H1 (cell line): ENCODE measurements at regions not wholly inside any gene's neighbourhood (a gene's known extent, or its start where the extent isn't known, plus 50 kb on each side); places are given as distances from the start of the nearest gene placed in this dataset.

Experiments used
- CTCF ChIA-PET: fragments of 300-600 bp; sonication (Branson Sonifier 250); formaldehyde crosslinking; loops from one replicate; lab custom pipeline; 2021; ENCODE audit not compliant: partially characterized antibody; lab: Charles Lee
- POLR2A ChIA-PET: fragments of 300-600 bp; sonication (Branson Sonifier 250); formaldehyde crosslinking; loops from one replicate; lab custom pipeline; 2021; ENCODE audit warnings: inconsistent platforms; ENCODE audit not compliant: partially characterized antibody; lab: Charles Lee
- DNase-seq, 2 experiments: peaks; one replicate each; pipeline versions ENCODE4 v3.0.0 to v3.0.0-alpha.2; 2010 to 2022; ENCODE audit warnings: low spot score in 2 of 2, low read depth in 1 of 2, mixed read lengths in 1 of 2
- FAIRE-seq: peaks from 2 replicates; lab custom pipeline; 2011; peaks lifted over from hg19 to GRCh38; lab: Jason Lieb, UNC
- H2AFZ ChIP-seq: 2 replicates; pipeline ENCODE4 v1.8.1; 2012; ENCODE audit warnings: low read length, inconsistent platforms
- H2AK5ac ChIP-seq: 2 replicates; pipeline ENCODE4 v1.6.1; 2013; ENCODE audit warnings: low read depth, low read length
- H2BK120ac ChIP-seq: replicated peaks from 2 replicates; pipeline ENCODE3; 2013; ENCODE audit warnings: low read depth, low read length, inconsistent platforms
- H2BK12ac ChIP-seq: 2 replicates; pipeline ENCODE4 v1.6.1; 2013; ENCODE audit warnings: low read depth, low read length
- H2BK15ac ChIP-seq: 2 replicates; pipeline ENCODE4 v1.6.1; 2013; ENCODE audit warnings: low read length
- H2BK20ac ChIP-seq: 2 replicates; pipeline ENCODE4 v1.6.1; 2013; ENCODE audit warnings: low read length
- H2BK5ac ChIP-seq: 2 replicates; pipeline ENCODE4 v1.6.1; 2013; ENCODE audit warnings: low read depth, low read length
- H3K14ac ChIP-seq: 2 replicates; pipeline ENCODE4 v1.6.1; 2013; ENCODE audit warnings: inconsistent platforms; ENCODE audit not compliant: insufficient read length
- H3K18ac ChIP-seq: 2 replicates; pipeline ENCODE4 v1.6.1; 2013; ENCODE audit warnings: low read length; ENCODE audit errors: extremely low read depth
- H3K23ac ChIP-seq: 2 replicates; pipeline ENCODE4 v1.6.1; 2013; ENCODE audit warnings: inconsistent platforms; ENCODE audit not compliant: insufficient read length
- H3K23me2 ChIP-seq: 2 replicates; pipeline ENCODE4 v1.6.1; 2013; ENCODE audit warnings: low read depth, low read length
- H3K27ac ChIP-seq: 2 replicates; pipeline ENCODE4 v1.6.1; 2011; ENCODE audit warnings: low read depth, low read length, inconsistent platforms
- H3K27me3 ChIP-seq, 4 experiments: replicated peaks in 1 of 4; 1 replicate in 1 of 4; 2 replicates in 3 of 4; pipeline versions ENCODE4 v1.6.1 to v1.8.1; 2011 to 2013; ENCODE audit warnings: low read length in 3 of 4, mild to moderate bottlenecking in 3 of 4, inconsistent platforms in 2 of 4, mixed read lengths in 2 of 4, moderate library complexity in 1 of 4; ENCODE audit not compliant: control insufficient read depth in 3 of 4, insufficient read depth in 3 of 4; ENCODE audit errors: extremely low read depth in 1 of 4
- H3K36me3 ChIP-seq, 4 experiments: 2 replicates each; pipeline versions ENCODE4 v1.6.1 to v1.8.1; 2011 to 2013; ENCODE audit warnings: mild to moderate bottlenecking in 4 of 4, low read length in 3 of 4, moderate library complexity in 2 of 4, control low read depth in 1 of 4, inconsistent platforms in 1 of 4; ENCODE audit not compliant: insufficient read depth in 4 of 4, control insufficient read depth in 2 of 4
- H3K4ac ChIP-seq: replicated peaks from 2 replicates; pipeline ENCODE3; 2013; ENCODE audit warnings: low read length, low read depth, mixed read lengths, inconsistent platforms; ENCODE audit not compliant: insufficient read length
- H3K4me1 ChIP-seq, 4 experiments: replicated peaks in 1 of 4; 1 replicate in 1 of 4; 2 replicates in 3 of 4; pipeline versions ENCODE4 v1.6.1 to v1.8.1; 2011 to 2013; ENCODE audit warnings: low read length in 3 of 4, inconsistent platforms in 2 of 4, mixed read lengths in 1 of 4; ENCODE audit not compliant: insufficient read depth in 4 of 4, control insufficient read depth in 3 of 4
- H3K4me2 ChIP-seq, 2 experiments: 2 replicates each; pipeline versions ENCODE4 v1.6.1 to v1.8.1; 2011 to 2013; ENCODE audit warnings: low read depth in 2 of 2, low read length in 2 of 2, control low read depth in 1 of 2, inconsistent platforms in 1 of 2, mild to moderate bottlenecking in 1 of 2; ENCODE audit not compliant: insufficient read depth in 1 of 2
- H3K4me3 ChIP-seq, 4 experiments: fragments of 200-600, 300-600 bp in 1 of 4; sonication (generic), shearing (Covaris generic), sonication (Bioruptor Twin) in 1 of 4; 2 replicates each; pipeline versions ENCODE4 v1.5.1 to v1.8.1; 2011 to 2016; ENCODE audit warnings: low read length in 4 of 4, low read depth in 3 of 4, control low read depth in 2 of 4, inconsistent platforms in 2 of 4, mild to moderate bottlenecking in 2 of 4, mixed read lengths in 1 of 4, moderate library complexity in 1 of 4; ENCODE audit not compliant: insufficient read depth in 2 of 4; ENCODE audit errors: extremely low read depth in 1 of 4
- H3K56ac ChIP-seq: replicated peaks from 2 replicates; pipeline ENCODE3; 2013; ENCODE audit warnings: low read depth, mild to moderate bottlenecking, mixed read lengths, low read length, inconsistent platforms; ENCODE audit not compliant: insufficient read length
- H3K79me1 ChIP-seq: 2 replicates; pipeline ENCODE4 v1.6.1; 2013; ENCODE audit warnings: low read depth, low read length, control low read depth
- H3K79me2 ChIP-seq, 2 experiments: 2 replicates each; pipeline versions ENCODE4 v1.6.1 to v1.8.1; 2012 to 2013; ENCODE audit warnings: low read length in 2 of 2, mild to moderate bottlenecking in 2 of 2, inconsistent platforms in 1 of 2; ENCODE audit not compliant: insufficient read depth in 2 of 2, control insufficient read depth in 1 of 2
- H3K9ac ChIP-seq, 4 experiments: replicated peaks in 1 of 4; 1 replicate in 1 of 4; 2 replicates in 3 of 4; pipeline versions ENCODE4 v1.6.1 to v1.8.1; 2011 to 2013; ENCODE audit warnings: low read depth in 3 of 4, low read length in 3 of 4, control low read depth in 2 of 4, mild to moderate bottlenecking in 2 of 4, moderate library complexity in 2 of 4, inconsistent platforms in 1 of 4; ENCODE audit errors: extremely low read depth in 1 of 4
- H3K9me3 ChIP-seq, 2 experiments: 2 replicates each; pipeline versions ENCODE4 v1.6.1 to v1.8.1; 2012 to 2013; ENCODE audit warnings: mild to moderate bottlenecking in 2 of 2, moderate library complexity in 2 of 2, control low read depth in 1 of 2, inconsistent platforms in 1 of 2, low read depth in 1 of 2, low read length in 1 of 2, mixed read lengths in 1 of 2; ENCODE audit not compliant: insufficient read depth in 2 of 2
- H4K20me1 ChIP-seq, 2 experiments: replicated peaks in 1 of 2; 2 replicates each; pipeline versions ENCODE3 to v1.8.1; 2011 to 2013; ENCODE audit warnings: inconsistent platforms in 2 of 2, low read length in 2 of 2, mild to moderate bottlenecking in 1 of 2; ENCODE audit not compliant: insufficient read depth in 2 of 2, control insufficient read depth in 1 of 2
- H4K5ac ChIP-seq: 2 replicates; pipeline ENCODE4 v1.6.1; 2013; ENCODE audit warnings: low read length, low read depth, mixed read lengths, inconsistent platforms; ENCODE audit not compliant: insufficient read length
- H4K8ac ChIP-seq: 2 replicates; pipeline ENCODE4 v1.8.0; 2013; ENCODE audit warnings: mild to moderate bottlenecking, moderate library complexity, low read length, inconsistent platforms; ENCODE audit not compliant: insufficient read depth; ENCODE audit errors: extremely low read depth
- H4K91ac ChIP-seq: replicated peaks from 2 replicates; pipeline ENCODE3; 2013; ENCODE audit warnings: low read length, mixed read lengths, inconsistent platforms; ENCODE audit not compliant: insufficient read length
- ASH2L ChIP-seq: fragments of 200-600, 300-600 bp; sonication (generic); IDR thresholded peaks from one replicate; pipeline ENCODE4 v1.7.1; 2017; ENCODE audit warnings: low read length
- BRCA1 ChIP-seq: IDR thresholded peaks from 2 replicates; pipeline ENCODE4 v1.6.1; 2012; ENCODE audit warnings: low read depth, low read length, improper control_type of control experiment
- CBX8 ChIP-seq: fragments of 300-800, 300-1000 bp; sonication (generic); IDR thresholded peaks from 2 replicates; pipeline ENCODE4 v1.7.1; 2016; ENCODE audit warnings: low read depth, low read length, borderline replicate concordance
- RNF2 ChIP-seq: fragments of 200-900, 300-1000 bp; sonication (generic); IDR thresholded peaks from 2 replicates; pipeline ENCODE4 v1.7.1; 2016; ENCODE audit warnings: borderline replicate concordance, low read depth, mild to moderate bottlenecking, antibody characterized with exemption, low read length; ENCODE audit not compliant: poor library complexity, severe bottlenecking; ENCODE audit errors: missing control alignments
- WGBS, 2 experiments: shearing (Covaris generic) in 1 of 2; methylation state at CpG; one replicate each; pipeline versions ENCODE4 v1.1.6 to v1.1.7; 2013 to 2015; ENCODE audit warnings: low lambda C conversion rate in 2 of 2, mixed read lengths in 2 of 2, inconsistent platforms in 1 of 2, low coverage in 1 of 2, missing lambda C conversion rate in 1 of 2; ENCODE audit not compliant: insufficient replicate concordance in 2 of 2, insufficient coverage in 1 of 2, insufficient read length in 1 of 2; ENCODE audit errors: extremely low coverage in 1 of 2, missing lambda C conversion rate in 1 of 2; 5-methylcytosine and 5-hydroxymethylcytosine counted together
- TF ChIP-seq, protein P1 (sequence below): IDR thresholded peaks from 2 replicates; pipeline ENCODE4 v1.6.1; 2011; ENCODE audit warnings: low read length, improper control_type of control experiment

DNA sequence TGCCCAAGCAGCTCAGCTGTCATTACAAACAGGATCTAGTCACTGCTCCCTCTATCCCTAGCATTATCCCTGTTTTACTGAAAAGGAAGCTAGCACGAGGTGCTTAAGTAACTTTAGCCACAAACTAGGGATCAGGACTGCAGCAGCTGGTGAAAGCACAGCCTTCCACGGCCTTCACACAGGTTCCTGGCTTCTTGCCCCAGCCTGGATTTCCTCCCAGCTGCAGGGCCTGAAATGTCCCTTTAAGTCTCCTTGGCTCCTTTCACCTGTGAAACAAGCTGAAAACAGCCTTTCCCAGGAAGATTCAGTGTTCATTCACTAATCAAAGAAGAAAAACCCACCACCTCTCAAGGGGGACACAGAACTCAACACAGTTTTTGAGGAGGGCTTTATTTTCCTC lies 754.5 kb downstream of the DIAPH3 start:
- peak overlapping the region; percentile 4 for H3K4ac ChIP-seq
- no peak overlapping the region for H3K56ac ChIP-seq
- H2BK15ac ChIP-seq, result no peak overlapping the region
- DNase-seq, result peak in 1 of 2 experiments; percentile 53
- no peaks in the 10 kb centered on the region for H4K20me1 ChIP-seq
- no peaks in the 10 kb centered on the region for H3K79me2 ChIP-seq
- H3K4me2 ChIP-seq, result peak overlapping the region; percentile 33 to 61
- H3K4me1 ChIP-seq, result peaks cover 0 to 23% (median 16%) of the 10 kb centered on the region in 4 experiments; a peak in 5 of 7 replicates
- peak overlapping the region; percentile 91 for H2BK20ac ChIP-seq
- H3K14ac ChIP-seq, result peak overlapping the region; percentile 6
- no peak overlapping the region; the same call in 1 of the 2 replicates for H4K8ac ChIP-seq
- no peak overlapping the region for H3K23ac ChIP-seq
- H2BK5ac ChIP-seq, result peak overlapping the region; percentile 63; the same call in 1 of the 2 replicates
- H3K27ac ChIP-seq, result peak overlapping the region; percentile 78
- peaks cover 0 to 10% (median 2%) of the 10 kb centered on the region in 4 experiments; a peak in 2 of 8 replicates for H3K36me3 ChIP-seq
- WGBS, 2 experiments, result 55% methylated on average over 2 of the region's 2 CpGs; no CpG with 5 or more reads in 1 of the 2 experiments
- H2BK120ac ChIP-seq, result peak overlapping the region; percentile 89
- peak overlapping the region; percentile 81 for H4K91ac ChIP-seq
- H2BK12ac ChIP-seq, result peak overlapping the region; percentile 96
- H3K9me3 ChIP-seq, result peaks cover 15 to 17% of the 10 kb centered on the region in 2 experiments; a peak in 3 of 4 replicates
- H3K23me2 ChIP-seq, result no peaks in the 10 kb centered on the region
- no peaks in the 10 kb centered on the region; a peak in 2 of 7 replicates for H3K27me3 ChIP-seq
- H2AK5ac ChIP-seq, result peak overlapping the region; percentile 3
- ChIA-PET CTCF (interaction anchor here (0.5 to 2.1 kb wide), 9 partner anchors 10 to 913 kb away, joined by 3 to 15 read pairs (median 5); no protein-coding TSS in a partner anchor), POLR2A (no interaction called here)
- peak overlapping the region in 2 of 4 experiments; percentile 1 to 53; a peak in 4 of 7 replicates for H3K9ac ChIP-seq
- peak overlapping the region; percentile 33 for H3K18ac ChIP-seq
- no peak overlapping the region; a peak in 1 of 8 replicates for H3K4me3 ChIP-seq
- H4K5ac ChIP-seq, result peak overlapping the region; percentile 72
- H3K79me1 ChIP-seq, result no peaks in the 10 kb centered on the region
- TF ChIP-seq, protein P1, sequence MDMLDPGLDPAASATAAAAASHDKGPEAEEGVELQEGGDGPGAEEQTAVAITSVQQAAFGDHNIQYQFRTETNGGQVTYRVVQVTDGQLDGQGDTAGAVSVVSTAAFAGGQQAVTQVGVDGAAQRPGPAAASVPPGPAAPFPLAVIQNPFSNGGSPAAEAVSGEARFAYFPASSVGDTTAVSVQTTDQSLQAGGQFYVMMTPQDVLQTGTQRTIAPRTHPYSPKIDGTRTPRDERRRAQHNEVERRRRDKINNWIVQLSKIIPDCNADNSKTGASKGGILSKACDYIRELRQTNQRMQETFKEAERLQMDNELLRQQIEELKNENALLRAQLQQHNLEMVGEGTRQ, result no peak
- TF ChIP-seq CBX8 (no peak), RNF2 (no peak), BRCA1 (no peak), ASH2L (no peak)
- TF ChIP-seq, all 59 proteins: peak for 0
- peak; percentile 52 for FAIRE-seq
- no peak overlapping the region for H2AFZ ChIP-seq
